SK-N-MC (cell line): ENCODE measurements at regions not wholly inside any gene's neighbourhood (a gene's known extent, or its start where the extent isn't known, plus 50 kb on each side); places are given as distances from the start of the nearest gene placed in this dataset.

Experiments
- DNase-seq: peaks from one replicate; pipeline ENCODE4 v3.0.0-alpha.2; 2011; ENCODE audit warnings: low read depth, low spot score
- H3K27ac ChIP-seq: fragments of 200-600 bp; sonication (generic); 2 replicates; pipeline ENCODE4 v1.5.1; 2016; ENCODE audit warnings: mixed run types
- H3K36me3 ChIP-seq: fragments of 200-600 bp; sonication (generic); 2 replicates; pipeline ENCODE4 v1.6.1; 2017; ENCODE audit warnings: antibody characterized with exemption, low read length, mixed read lengths; ENCODE audit not compliant: insufficient read depth
- H3K4me3 ChIP-seq: fragments of 200-600 bp; sonication (generic); 2 replicates; pipeline ENCODE4 v1.5.1; 2016
- H3K9ac ChIP-seq: fragments of 200-600 bp; sonication (generic); 2 replicates; pipeline ENCODE4 v1.8.0; 2017; ENCODE audit warnings: mixed run types, mixed read lengths; ENCODE audit not compliant: insufficient read length
- H3K9me3 ChIP-seq: fragments of 200-600 bp; sonication (generic); 2 replicates; pipeline ENCODE4 v1.6.1; 2017; ENCODE audit warnings: low read depth, mild to moderate bottlenecking, antibody characterized with exemption, low read length, moderate library complexity, mixed read lengths
- EZH2 ChIP-seq: fragments of 200-600 bp; sonication (generic); IDR thresholded peaks from one replicate; pipeline ENCODE4 v1.6.1; 2017; ENCODE audit warnings: antibody characterized with exemption
- FOXP2 ChIP-seq: optimal IDR thresholded peaks from 2 replicates; pipeline ENCODE3; 2011; ENCODE audit warnings: mild to moderate bottlenecking, moderate library complexity; ENCODE audit not compliant: insufficient read depth; ENCODE audit errors: extremely low read length, control extremely low read depth
- POLR2AphosphoS5 ChIP-seq: IDR thresholded peaks from 2 replicates; pipeline ENCODE4 v1.6.1; 2012; ENCODE audit warnings: mild to moderate bottlenecking, low read depth, low read length, borderline replicate concordance

DNA sequence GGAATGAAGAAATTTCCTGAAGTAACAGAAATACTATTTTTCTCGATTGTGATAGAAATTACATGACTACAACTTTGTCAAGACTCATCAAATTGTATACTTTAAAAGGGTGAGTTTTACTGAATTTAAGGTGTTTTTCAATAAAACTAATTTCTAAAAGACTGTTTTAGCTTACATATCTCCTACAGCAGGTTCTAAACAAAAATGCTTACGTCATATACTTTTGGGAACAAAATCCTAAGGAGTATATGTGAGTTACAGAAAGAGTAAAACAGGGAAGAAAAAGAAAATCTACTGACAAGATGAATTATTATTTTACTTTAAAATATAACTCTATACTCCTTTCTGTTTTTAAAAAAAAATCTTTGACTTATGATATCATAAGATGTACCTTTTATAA is 660.3 kb upstream of the PKDCC start:
- Histone ChIP-seq H3K27ac (no peak overlapping the region), H3K36me3 (no peaks in the 10 kb centered on the region), H3K4me3 (no peak overlapping the region), H3K9me3 (no peaks in the 10 kb centered on the region), H3K9ac (no peak overlapping the region)
- no peak for DNase-seq
- TF ChIP-seq EZH2 (no peak), FOXP2 (no peak), POLR2AphosphoS5 (no peak)

DNA sequence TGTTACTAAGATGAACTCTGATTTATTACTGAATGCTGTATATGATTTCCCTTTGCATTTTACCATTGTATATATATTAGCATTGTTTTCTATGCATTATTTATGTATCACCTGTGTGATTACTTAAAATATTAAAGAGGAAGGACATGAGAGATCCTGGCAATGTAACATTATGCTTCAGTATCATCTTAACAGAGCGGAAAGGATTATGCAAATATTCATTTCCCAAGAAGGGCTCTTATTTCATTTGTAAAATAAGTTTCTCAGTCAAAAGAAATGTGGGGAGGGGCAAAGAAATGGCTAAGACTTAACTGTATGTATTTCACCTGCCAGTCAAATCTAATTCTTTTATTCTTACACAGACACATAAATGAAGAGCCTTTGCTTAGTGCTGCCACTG is 654.2 kb upstream of the PKDCC start:
- no peak for DNase-seq
- TF ChIP-seq POLR2AphosphoS5 (no peak), FOXP2 (no peak), EZH2 (no peak)
- H3K27ac ChIP-seq = no peak overlapping the region

DNA sequence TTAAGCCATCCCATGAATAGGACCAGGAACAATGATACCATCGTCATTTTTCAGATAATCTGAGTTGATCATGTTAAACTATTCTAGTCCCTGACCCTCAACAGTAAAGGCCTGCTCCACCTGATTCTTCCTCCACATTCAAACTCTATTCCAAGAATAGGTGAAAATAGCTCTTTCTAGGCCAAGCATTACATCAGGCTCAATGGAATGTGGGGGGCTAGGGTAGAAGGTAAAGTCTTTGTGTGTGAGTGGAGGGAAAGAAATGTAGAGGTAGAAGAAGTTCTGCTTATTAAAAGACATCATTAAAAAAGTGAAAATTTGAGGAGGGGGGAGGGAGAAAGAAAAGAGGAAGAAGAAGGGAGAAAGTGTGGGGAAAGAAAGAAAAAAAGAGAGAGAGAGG is 653.3 kb upstream of the PKDCC start:
- Histone ChIP-seq H3K36me3 (no peaks in the 10 kb centered on the region), H3K9ac (no peak overlapping the region), H3K27ac (no peak overlapping the region), H3K9me3 (no peaks in the 10 kb centered on the region), H3K4me3 (no peak overlapping the region)
- TF ChIP-seq POLR2AphosphoS5 = no peak
- no peak for TF ChIP-seq EZH2
- no peak for TF ChIP-seq FOXP2
- DNase-seq = no peak

More for the DNA sequence above, 654.2 kb upstream of the PKDCC start:
- Histone ChIP-seq H3K4me3 (no peak overlapping the region), H3K9ac (no peak overlapping the region), H3K9me3 (no peaks in the 10 kb centered on the region), H3K36me3 (no peaks in the 10 kb centered on the region)

DNA sequence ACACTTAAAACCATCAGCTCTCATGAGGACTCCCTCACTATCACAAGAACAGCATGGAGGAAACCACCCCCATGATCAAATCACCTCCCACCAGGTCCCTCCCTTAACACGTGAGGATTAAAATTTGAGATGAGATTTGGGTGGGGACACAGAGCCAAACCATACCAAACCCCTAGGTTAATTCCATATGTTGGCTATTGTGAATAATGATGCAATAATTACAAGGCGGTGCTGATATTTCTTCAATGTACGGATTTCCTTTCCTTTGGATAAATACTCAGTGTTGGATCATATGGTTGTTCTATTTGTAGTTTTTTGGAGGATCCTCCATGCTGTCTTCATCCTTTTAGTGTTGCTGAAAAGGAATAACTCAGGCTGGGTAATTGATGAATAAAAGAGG is 652.1 kb upstream of the PKDCC start:
- no peak for DNase-seq
- no peaks in the 10 kb centered on the region for H3K36me3 ChIP-seq
- no peak for TF ChIP-seq EZH2
- TF ChIP-seq POLR2AphosphoS5 = no peak
- no peak for TF ChIP-seq FOXP2
- H3K4me3 ChIP-seq = no peak overlapping the region
- no peak overlapping the region for H3K9ac ChIP-seq
- no peaks in the 10 kb centered on the region for H3K9me3 ChIP-seq
- no peak overlapping the region for H3K27ac ChIP-seq

DNA sequence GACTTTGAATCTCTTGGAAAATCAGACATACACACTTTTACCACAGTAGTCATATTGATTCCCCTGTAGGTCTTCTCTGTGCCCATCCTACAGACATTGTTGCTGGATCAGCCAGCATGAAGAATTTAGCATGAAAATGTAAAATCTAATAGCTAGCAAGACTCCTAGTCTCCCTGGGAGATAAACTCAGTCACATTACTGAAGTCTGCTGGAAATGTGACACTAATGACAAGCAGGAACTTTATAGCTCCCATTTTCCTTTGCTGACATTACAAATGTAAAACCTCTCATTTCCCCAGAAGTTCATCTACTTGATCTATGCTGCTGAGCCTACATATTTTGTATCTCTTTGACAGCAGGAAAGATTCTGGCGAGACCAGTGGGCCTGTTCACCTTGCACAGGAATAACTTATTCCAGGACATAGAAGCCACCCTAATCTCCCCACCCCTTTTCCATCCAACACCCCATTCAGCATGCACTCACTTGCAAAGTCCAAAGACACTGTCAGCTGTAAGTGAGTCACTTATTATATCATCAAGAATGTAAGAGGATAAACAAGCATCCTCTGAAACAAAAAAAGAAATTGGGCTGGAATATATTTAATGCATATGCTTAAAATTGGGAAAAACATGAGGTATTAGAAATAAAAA is 648.3 kb upstream of the PKDCC start:
- TF ChIP-seq EZH2 (no peak), POLR2AphosphoS5 (no peak), FOXP2 (no peak)
- Histone ChIP-seq H3K9me3 (no peaks in the 10 kb centered on the region), H3K27ac (no peak overlapping the region), H3K9ac (no peak overlapping the region), H3K36me3 (no peaks in the 10 kb centered on the region), H3K4me3 (no peak overlapping the region)
- DNase-seq = no peak

DNA sequence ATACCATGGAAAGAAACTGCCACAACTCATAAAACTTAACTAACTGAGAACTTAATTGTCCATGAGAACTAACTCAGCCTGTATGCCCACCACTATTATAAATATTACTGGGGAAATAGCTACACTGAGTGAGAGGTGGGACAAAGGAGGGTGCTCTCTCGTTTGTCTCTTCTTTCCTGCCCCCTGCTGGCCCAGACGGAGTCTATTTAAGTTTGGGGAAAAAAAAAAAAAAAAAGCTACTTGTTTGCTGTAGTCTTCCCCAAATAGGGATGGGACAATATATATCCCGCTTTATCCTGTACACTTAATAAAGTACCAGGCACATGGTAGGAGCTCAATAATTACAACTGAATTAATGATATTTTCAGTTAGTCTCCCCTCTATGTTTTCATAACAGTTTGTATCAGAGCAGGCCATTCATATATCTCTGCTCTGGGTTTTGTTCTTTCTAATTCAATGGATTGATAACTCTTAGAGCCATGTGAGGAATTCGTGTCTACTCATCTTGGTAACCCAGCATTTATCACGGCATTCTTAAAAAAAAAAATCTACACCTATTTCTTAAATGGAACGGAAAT is 647.6 kb upstream of the PKDCC start:
- DNase-seq = no peak
- no peaks in the 10 kb centered on the region for H3K9me3 ChIP-seq
- H3K9ac ChIP-seq = no peak overlapping the region

DNA sequence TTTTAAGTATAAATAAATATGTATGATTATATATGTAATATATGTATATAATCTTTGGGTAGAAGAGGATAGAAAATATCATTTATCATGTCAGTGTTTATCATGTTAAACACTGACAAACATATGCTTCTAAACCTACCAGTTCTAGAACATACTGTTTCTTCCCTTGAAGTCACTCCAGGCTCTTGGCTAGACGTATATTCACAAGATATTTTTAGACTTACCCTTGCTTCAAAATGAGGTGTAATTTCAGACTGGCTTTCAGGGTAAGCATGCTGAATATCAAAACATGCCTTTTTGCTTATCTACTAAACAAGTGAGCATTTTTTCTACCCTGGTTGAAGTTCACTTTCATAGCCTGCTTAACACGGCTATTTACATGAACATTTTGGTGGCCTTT is 642.4 kb upstream of the PKDCC start:
- Histone ChIP-seq H3K9me3 (no peaks in the 10 kb centered on the region), H3K4me3 (no peak overlapping the region), H3K9ac (no peak overlapping the region), H3K27ac (no peak overlapping the region), H3K36me3 (no peaks in the 10 kb centered on the region)
- DNase-seq = no peak
- TF ChIP-seq EZH2 = no peak
- TF ChIP-seq POLR2AphosphoS5 = no peak
- TF ChIP-seq FOXP2 = no peak

More for the DNA sequence above, 647.6 kb upstream of the PKDCC start:
- H3K36me3 ChIP-seq = no peaks in the 10 kb centered on the region
- TF ChIP-seq FOXP2 (no peak), EZH2 (no peak), POLR2AphosphoS5 (no peak)
- H3K4me3 ChIP-seq = no peak overlapping the region
- no peak overlapping the region for H3K27ac ChIP-seq

DNA sequence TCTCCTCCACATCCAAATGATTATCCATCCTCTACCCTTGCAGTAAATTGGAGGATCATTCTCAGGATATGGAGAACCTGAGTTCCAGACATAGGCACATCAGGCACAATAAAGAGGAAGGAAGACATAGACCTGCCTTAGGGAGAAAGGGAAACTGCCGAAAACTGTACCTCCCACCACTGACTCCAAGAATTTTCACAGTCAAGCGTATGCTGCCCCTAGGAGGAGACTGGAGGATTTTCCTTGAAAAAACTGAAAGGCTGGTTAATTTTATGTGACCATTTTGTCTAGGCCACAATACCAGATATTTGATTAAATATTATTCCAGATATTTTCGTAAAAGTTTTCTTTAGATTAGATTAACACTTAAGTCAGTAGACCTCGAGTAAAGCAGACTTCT is 638.5 kb upstream of the PKDCC start:
- H3K4me3 ChIP-seq = no peak overlapping the region
- no peak overlapping the region for H3K27ac ChIP-seq
- H3K9me3 ChIP-seq = no peaks in the 10 kb centered on the region
- H3K9ac ChIP-seq = no peak overlapping the region
- H3K36me3 ChIP-seq = no peaks in the 10 kb centered on the region
- TF ChIP-seq POLR2AphosphoS5 = no peak
- no peak for TF ChIP-seq EZH2
- TF ChIP-seq FOXP2 = no peak
- no peak for DNase-seq
